GM18499 (cell line): ENCODE measurements at regions not wholly inside any gene's neighbourhood (a gene's known extent, or its start where the extent isn't known, plus 50 kb on each side); places are given as distances from the start of the nearest gene placed in this dataset.
"Not testable (repeated sequence)": the region's sequence is repeated elsewhere in the genome, so short reads cannot be mapped to it uniquely, and the experiment has no call there.

Experiments used
- ATAC-seq: cut with Tn5 transposase; IDR thresholded peaks from one replicate; pipeline ENCODE4 v1.9.1; 2021; ENCODE audit warnings: moderate number of reproducible peaks; ENCODE audit not compliant: insufficient read depth, unreplicated experiment

DNA sequence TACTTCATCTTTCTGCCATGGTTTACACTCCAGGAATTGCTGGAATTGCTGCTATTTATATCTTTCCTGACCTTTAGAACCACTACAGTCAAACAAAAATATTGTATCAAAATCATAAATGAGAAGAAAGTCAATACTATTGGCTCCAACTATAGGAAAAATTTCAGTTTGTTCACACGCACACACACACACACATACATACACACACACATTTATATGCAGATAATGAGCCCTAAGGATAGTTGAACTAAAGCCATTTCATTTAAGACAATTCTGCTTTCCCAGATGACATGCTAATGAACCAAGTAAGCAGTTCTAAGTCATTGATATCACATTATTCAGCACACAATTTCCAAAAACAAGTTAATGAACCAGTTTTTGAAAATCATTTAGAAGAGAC is 627.3 kb downstream of the PLOD2 start:
- ATAC-seq, result no peak

DNA sequence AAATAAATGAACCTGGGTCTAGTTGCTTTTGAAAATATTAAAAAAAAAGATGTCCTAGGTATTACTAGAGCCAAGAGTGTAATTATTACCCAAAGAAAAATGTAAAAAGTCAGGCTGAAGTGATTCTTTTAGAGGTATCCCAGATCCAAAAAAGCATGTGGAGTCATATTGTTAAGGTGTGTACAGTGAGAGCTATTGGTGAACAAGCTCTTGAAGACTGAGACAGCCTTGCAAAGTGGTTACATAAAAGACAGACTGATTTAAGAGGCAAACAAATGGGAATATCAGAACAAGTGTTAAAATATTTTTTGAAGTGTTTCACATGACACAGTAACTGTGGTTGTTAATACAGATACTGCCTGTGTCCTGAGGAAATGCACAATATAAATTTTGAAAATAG is 624.5 kb downstream of the PLOD2 start:
- ATAC-seq, result no peak

- no peak for ATAC-seq
Observed at GRCh38 chr3:145550522-145550921, 610.5 kb downstream of the PLOD2 start.

DNA sequence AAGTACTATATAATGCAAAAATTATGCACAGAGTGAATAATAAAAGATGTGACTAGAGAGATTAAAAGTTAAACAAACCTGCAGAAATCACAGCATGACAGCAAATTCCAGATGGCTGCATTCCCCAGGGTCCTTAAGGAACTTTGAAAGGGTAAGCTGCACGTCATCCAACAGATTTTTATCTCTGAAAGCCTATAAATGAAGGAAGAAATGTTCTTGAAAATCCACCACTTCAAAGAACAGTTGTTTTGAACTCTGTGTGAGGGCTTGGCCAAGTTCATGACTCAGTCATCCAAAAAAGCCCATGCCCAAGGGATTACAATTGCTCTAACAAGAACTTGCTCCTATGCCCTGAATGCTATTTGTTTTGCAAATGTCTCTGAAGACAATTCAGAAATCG is 603.6 kb downstream of the PLOD2 start:
- no peak for ATAC-seq

GRCh38 chr3:145578471-145578870 is 582.5 kb downstream of the PLOD2 start:
- no peak for ATAC-seq

DNA sequence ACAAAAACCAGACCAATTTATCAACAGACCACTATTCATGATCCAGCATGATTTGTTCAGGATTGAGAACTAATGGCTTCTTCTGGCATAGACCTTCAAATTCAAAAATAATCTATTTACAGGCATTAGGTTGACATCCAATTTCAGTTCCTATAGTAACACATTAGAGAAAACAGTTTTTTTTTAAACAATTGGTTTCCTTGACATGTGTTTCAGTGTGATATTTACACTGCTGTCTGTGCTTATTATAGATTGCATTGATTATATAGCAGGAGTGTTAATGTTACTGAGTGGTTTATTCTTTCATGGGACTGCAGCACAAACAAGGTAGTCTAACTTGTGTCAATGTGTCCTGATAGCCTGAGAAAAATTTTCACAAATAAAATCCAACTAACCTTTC is 579.3 kb downstream of the PLOD2 start:
- no peak for ATAC-seq

GRCh38 chr3:145604851-145605250 is 556.1 kb downstream of the PLOD2 start:
- ATAC-seq, result no peak

DNA sequence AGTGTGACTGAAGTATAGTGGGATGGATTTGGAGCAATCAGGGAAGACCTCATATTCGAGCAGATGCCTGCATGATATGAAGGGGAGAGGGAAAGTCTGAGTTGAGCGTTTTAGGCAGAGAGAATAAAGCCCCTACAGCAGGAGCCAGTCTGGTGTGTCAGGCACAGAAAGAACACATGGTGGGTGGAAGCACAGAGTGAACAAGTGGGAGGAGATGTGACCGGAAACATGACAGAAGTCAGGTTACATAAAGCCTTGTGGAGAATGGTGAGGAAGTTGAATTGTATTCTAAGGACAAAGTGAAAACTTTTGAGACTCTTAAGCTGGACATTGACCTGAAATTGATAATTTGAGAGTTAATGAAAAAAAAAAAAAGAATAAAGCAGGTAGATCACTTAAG is 541.0 kb downstream of the PLOD2 start:
- no peak for ATAC-seq

DNA sequence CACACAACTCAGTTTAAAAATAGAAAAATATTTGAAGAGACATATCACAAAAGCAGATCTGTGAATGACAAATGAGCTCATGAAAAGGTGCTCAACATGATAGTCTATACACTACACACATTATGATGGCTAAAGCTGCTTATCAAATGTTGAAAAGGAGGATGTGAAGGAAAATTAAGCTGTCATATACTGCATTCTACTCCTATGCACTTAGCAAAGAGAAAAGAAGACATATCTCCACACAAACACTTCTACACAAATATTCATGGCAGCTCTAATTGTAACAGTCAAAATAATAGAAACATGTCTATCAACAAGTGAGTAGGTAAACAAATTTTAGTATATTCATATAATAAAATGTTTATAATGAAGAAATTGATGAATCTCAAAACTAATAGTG is 540.5 kb downstream of the PLOD2 start:
- ATAC-seq, result no peak

DNA sequence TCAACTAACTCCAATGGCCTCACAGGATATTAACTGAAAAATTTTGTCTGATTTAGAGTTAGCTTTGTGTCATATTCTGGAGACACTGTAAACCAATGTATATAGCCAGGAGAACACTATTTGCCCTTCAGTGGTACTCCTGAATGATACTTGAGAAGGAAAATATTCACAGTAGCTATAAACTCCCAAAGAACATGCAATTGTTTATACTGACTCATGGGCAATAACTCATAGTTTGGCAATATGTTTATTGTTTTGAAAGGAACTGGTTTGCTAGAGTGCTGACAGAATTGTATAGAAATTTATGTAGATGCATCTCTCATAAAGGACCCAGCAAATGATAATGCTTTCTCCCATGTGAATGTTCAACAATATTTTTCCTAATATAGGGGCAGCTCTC is 537.6 kb downstream of the PLOD2 start:
- no peak for ATAC-seq

DNA sequence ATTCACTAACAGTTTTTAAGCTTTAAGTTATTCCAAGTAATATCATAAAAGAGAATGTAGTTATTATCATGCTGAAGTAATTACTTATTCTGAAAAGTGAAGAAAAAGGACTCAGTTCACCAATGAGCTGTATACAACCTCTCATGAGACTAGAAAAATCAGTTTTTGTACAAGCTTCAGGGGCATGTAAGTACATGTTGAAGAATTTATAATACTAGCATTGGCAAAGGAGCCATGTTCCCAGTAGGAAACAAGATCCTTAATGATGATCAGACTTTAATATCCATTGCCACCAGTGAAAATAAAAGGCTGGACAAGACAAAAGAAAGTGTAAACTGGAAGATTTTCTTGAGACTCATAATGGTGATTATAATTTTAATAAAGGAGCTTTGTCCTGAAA is 532.8 kb downstream of the PLOD2 start:
- ATAC-seq, result no peak

DNA sequence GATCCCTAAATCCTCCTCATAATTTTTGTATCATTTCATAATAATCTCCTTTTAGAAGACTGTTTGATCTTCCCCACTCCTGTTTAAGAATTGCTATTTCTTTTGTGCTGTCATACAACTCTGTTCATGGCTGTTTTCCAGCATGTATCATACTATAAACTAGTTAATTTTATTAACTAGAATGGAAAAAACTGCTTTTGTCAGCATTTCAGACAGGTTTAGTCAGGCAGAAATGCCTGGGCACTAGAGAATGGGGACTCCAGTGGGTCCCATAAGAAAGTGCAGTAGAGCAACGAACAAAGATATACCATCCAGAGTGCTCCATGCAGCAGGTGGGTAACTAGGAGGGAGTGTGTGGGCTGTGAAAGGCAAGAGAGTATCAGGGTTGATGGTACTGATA is 523.9 kb downstream of the PLOD2 start:
- no peak for ATAC-seq

DNA sequence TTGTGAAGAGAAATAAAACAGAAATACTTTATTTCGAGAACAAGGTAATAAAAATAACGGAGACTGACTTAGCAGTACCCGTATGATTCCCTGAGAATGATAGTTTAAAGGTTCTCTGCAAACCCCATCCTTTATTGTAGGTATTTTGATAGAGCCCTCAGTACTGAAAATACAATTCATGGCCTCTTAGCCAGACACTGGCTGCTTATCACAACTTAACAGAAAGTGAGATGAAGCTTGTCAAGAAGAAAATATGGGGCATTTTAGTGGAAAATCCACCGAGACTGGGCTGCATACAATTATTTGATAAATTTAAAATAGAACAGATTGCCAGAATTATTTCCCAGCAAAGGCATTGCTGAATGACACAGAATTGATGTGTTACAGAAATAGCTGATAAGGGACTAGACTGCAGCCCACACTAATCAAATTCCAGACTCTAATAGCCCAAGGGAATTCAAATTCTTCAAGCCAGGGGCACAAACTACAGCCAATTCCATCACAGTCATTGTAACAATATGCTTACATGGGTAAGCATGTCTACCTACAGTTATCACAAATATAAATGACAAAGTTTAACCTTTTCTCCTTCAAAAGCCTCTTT is 521.9 kb downstream of the PLOD2 start:
- ATAC-seq, result no peak

- ATAC-seq, result no peak
Observed at GRCh38 chr3:145639875-145640274, 521.1 kb downstream of the PLOD2 start.

DNA sequence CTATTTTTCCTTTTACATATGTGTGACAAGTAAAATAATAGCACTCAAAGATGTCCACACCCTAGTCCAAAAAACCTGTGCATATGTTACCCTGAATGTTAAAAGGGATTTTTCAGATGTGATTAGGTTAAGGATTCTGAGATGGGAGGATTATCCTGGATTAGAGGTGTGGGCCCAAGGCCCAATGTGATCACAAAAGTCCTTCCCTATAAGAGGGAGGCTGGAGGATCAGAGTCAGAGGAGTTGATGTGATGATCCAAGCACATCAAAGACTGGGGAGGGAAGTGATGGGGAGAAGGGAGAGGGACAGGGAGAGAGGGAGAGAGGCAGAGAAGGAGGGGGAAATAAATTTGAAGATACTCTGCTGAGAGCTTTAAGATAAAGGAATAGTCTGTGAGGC is 512.6 kb downstream of the PLOD2 start:
- ATAC-seq, result no peak

- no peak for ATAC-seq
Observed at GRCh38 chr3:145649368-145649887, 511.6 kb downstream of the PLOD2 start.

GRCh38 chr3:145650170-145650569 is 510.8 kb downstream of the PLOD2 start:
- ATAC-seq, result no peak

DNA sequence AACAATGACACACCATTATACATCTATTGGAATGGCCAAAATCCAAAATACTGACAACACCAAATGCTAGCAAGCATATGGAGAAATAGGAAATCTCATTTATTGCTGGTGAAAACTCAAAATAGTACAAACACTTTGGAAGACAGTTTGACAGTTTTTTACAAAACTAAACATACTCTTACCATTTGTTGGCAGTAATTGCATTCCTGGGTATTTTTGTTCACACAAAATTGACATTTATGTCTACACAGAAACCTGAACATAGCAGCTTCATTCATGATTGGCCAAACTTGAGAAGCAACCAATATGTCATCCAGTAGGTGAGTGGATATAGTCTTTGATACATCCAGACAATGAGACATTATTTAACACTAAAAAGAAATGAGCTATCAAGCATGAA is 489.9 kb downstream of the PLOD2 start:
- no peak for ATAC-seq

- ATAC-seq, result no peak
Observed at GRCh38 chr3:145673838-145674237, 487.1 kb downstream of the PLOD2 start.

GRCh38 chr3:145678401-145678800 is 482.6 kb downstream of the PLOD2 start:
- no peak for ATAC-seq

DNA sequence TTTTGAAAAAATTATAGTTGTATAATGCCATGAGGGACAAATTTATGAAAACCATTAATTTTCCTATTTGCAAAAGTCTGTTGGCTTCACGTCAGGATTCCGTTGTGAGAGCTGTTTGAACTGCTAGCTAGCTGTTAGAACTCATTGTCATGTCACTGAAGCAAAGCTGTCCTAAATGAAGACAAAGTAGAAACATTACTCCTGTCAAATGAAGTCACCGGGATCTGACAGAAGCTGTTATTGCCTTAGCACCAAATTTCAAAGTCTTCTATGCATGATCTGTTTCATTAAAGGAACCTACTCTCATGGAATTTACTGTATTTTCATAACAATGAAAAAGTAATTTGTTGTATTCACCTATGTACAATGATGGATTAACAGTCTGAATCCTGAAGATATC is 479.8 kb downstream of the PLOD2 start:
- ATAC-seq, result no peak

DNA sequence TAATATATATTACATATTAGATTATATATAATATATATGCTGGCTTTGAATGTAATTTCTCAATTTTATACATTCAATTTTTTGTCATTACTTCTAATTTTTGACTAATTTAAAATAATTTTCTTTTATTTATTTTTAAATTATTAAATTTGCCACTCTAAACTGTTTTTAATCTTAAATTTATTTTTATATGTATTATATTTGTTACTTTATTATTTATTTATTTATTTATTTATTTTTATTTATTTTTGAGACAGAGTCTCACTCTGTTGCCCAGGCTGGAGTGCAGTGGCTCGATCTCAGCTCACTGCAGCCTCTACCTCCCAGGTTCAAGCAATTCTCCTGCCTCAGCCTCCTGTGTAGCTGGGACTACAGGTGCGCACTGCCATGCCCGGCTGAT is 473.0 kb downstream of the PLOD2 start:
- ATAC-seq, result not testable (repeated sequence)

DNA sequence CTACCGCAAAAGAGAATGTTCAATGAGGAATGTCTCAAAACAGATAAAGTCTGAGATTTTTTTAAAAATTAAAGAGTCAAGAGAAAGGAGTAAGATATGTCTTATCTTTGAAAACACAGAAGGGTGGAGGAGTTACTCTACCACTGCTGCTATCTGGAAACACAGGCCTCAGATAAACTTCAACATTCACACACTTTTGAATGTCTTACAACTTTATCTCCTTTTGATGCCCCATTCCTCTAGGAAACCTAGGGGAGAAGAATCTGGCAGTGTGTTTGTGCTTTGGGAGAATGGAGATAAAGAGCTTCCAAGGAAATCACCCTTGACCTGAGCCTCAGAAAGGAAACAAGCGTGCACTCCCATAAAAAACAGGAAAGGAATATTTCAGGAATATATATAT is 468.2 kb downstream of the PLOD2 start:
- no peak for ATAC-seq
